C4-2B (cell line): ENCODE measurements at regions not wholly inside any gene's neighbourhood (a gene's known extent, or its start where the extent isn't known, plus 50 kb on each side); places are given as distances from the start of the nearest gene placed in this dataset.

Experiments used
- ZFX ChIP-seq: fragments of 450-650 bp; IDR thresholded peaks from 2 replicates; pipeline ENCODE4 v1.6.1; 2017
- TF ChIP-seq, protein P1 (sequence below): fragments of 450-650 bp; conservative IDR thresholded peaks from 2 replicates; pipeline ENCODE4 v1.5.1; 2017; ENCODE audit warnings: mild to moderate bottlenecking

DNA sequence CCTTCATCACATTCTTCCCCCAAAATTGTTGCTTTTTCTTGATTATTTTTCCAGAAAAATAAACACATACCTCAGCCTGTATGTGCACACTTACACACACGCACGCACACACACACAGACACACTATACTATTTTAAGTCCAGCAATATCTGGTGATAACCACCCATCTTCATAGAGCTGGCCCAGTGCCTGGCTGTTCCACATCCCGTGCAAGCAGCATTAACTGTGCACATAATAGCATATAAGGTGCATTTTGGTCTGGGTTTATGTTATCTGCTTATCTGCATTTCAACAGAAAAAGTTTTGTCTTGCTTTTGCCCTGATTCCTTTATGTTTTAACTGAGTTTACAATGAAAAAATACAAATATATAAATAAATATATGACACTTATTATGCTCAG lies 143.1 kb upstream of the KLF6 start:
- TF ChIP-seq, protein P1, sequence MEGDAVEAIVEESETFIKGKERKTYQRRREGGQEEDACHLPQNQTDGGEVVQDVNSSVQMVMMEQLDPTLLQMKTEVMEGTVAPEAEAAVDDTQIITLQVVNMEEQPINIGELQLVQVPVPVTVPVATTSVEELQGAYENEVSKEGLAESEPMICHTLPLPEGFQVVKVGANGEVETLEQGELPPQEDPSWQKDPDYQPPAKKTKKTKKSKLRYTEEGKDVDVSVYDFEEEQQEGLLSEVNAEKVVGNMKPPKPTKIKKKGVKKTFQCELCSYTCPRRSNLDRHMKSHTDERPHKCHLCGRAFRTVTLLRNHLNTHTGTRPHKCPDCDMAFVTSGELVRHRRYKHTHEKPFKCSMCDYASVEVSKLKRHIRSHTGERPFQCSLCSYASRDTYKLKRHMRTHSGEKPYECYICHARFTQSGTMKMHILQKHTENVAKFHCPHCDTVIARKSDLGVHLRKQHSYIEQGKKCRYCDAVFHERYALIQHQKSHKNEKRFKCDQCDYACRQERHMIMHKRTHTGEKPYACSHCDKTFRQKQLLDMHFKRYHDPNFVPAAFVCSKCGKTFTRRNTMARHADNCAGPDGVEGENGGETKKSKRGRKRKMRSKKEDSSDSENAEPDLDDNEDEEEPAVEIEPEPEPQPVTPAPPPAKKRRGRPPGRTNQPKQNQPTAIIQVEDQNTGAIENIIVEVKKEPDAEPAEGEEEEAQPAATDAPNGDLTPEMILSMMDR = no peak
- no peak for TF ChIP-seq ZFX
